ENCODE measurements at regions not wholly inside any gene's neighbourhood (a gene's known extent, or its start where the extent isn't known, plus 50 kb on each side); places are given as distances from the start of the nearest gene placed in this dataset.

DNA sequence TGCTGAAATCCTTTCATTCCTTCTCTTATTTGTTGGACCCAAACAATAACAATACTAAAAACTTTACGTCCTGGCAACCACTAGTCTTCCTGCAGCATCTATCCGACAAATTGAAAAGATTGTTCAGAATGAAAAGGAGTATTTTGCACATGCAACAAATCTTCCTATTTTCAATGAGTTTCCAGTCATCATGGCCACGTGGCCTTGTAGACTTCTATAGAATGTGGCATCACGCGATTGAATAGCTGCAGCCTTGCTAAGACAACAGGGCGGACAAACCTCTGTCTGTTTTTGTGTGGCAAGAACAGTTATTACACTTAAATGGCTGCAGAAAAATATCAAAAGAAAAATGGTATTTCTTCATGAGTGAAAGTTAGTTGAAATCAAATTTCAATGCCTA is 297.9 kb upstream of the LCORL start:
- intact Hi-C loops (cut with DNase I): no loop called here
- ATAC-seq (no peak), DNase-seq (no peak)

DNA sequence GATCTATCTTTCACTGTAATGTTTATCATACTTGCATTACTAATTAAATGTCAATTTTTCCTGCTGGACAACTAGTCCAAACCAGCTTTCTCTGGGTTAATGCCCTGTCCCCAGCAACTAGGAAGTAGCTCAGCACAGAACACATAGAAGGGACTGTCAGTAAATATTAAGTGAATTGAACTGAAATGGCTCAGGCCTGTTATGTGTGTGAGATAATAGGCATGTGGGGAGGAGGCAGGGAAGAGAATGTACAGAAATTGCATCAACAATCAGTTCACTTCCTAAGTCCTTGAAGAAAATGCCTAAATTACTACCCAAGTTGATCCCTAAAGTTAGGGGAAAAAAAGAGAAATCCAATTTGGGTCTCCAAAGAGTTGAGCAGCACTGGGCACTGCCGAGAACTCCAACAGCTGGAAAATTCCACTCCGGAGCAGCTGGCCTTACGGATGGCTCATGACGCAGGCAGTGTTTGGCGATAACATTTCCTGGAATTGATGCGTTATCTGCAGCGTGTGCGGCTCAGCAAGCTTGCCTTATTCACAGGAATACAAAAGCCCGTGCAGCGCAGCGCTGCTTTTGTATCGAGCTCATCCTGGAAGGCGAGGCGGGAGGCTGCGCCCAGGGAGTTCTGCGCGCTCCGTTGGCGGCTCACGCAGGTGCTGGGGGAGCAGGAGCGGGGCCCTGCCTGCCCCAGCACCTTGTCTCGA is 297.3 kb upstream of the LCORL start:
- ATAC-seq (peak; percentile 71 to 92), DNase-seq (peak; percentile 75)
- intact Hi-C loops (cut with DNase I): no loop called here

DNA sequence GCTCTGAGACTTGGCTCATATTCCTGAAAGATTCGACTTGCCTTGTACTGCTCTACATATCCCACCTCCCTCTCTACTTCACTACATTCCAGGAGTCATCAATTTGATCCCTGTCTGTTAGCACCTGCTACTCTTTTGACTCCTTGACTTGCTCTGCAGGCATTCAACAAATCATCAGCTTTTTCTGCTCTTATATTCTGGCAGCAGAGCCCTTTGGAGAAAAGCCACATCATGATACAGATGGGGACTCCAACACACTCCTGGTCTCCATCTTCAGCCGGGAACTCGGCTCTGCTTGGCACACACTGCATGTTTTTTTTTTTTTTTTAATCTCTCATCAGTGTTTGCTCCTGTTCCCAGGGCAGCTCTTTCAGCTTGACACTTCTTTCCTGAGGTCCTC is 293.2 kb upstream of the LCORL start:
- intact Hi-C loops (cut with DNase I): no loop called here
- DNase-seq (no peak), ATAC-seq (no peak)

DNA sequence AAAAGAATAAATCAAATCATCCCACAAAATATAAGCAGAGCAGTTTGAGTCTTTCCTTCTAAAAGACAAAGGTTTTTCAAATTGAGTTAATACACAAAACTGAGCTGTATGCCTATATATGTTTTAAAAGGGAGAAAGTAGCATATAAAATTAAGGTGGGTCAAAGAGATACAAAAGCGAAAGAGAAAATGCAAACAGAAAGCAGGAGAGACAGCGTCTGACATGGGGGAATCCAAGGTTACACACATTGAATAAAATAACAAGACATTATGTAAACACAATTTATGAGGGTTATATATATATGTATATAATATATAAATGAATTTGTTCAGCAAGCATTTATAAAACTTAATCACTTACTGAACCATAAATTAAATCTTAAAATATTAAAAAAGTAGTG is 276.1 kb upstream of the LCORL start:
- ATAC-seq (no peak), DNase-seq (no peak)
- intact Hi-C loops (cut with DNase I): no loop called here

DNA sequence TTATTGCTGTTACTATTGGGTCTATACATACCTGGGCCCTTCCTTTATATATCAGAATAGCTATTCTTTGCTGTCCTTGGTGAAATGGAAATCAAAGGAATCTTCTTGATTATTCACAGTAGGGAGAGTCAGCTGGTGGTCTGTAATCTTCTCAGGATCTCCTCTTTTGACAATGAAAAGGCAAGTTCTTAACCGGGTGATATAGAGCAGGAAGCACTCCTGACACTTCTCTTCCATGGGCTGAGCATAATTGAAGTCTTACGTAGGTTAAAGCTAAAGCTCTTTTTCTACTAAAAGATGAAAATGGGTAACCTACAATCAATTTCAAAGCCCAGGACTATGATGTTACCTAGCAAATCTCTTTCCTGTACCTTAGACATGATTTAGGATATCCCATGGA is 274.9 kb upstream of the LCORL start:
- ATAC-seq (no peak), DNase-seq (no peak)
- intact Hi-C loops (cut with DNase I): no loop called here

DNA sequence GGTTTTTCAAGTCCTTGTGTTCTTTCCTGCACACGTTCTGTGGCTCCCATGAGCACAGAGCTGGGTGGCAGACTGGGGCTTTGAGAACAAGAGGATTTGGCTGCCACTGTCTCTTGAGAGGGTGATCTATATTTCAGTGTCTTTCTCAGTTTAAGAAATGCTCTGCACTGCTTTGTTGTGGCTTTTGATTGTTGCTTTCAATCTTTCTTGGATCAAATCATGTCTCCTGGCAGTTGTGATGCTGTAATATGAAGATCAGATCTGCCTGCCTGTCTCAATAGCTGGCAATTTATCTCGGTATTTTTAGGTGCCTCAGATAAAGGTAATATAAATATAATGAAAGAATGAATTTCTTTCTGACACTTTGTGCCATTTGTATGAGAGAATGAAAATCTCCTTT is 273.3 kb upstream of the LCORL start:
- no peak for ATAC-seq
- no peak for DNase-seq

DNA sequence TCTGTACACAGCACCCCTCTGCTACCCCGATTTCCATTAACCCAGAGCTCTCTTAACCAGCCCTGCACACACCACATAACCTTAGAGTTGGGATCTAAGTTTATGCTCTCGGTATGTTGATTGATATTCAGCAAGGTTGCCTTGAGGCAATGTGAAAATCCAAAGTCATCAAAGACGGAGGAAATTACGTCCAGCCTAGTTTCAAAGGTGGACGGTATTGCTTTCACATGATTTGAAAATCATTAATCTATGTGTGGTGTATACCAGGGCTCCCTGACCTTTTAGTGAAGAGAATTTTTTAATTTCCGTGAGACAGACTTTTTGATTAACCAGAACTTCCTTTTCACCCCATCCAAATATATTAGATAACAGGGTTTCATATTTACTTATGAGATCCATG is 272.5 kb upstream of the LCORL start:
- intact Hi-C loops (cut with DNase I): no loop called here
- no peak for DNase-seq
- no peak for ATAC-seq

More for the DNA sequence above, 273.3 kb upstream of the LCORL start:
- intact Hi-C loops (cut with DNase I): no loop called here

DNA sequence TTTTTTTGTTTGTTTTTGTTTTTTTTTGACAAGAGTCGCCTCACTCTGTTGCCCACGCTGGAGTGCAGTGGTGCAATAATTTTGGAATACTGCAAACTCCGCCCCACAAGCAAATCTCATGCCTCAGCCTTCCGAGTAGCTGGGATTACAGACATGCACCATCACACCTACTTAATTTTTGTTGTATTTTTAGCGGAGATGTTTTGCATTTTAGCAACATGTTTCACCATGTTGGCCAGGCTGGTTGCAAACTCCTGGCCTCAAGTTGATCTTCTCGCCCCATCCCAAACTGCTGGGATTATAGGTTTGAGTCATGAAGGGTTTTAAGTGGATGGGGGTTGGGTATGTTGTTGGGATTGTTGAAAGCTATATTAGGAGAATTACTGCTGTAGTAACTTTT is 270.9 kb upstream of the LCORL start:
- no peak for ATAC-seq
- no peak for DNase-seq
- intact Hi-C loops (cut with DNase I): no loop called here

DNA sequence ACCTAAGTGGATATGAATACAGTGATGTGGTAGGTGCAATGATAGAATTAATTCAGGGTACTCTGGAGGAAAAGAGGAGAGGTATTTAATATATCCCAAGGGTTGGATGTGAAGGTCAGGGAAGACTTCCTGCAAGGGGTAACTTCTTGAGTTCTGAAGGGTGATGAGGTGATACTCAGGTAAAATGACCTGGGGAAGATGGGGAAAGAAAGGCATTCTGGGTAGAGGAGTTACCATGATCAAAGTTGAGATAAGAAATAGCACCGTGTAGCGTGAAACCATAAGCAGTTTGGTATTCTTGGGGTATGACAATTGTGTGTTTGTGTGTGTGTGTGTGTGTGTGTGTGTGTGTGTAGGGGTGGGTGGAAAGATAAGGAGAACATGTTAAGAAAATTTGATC is 270.4 kb upstream of the LCORL start:
- DNase-seq (no peak), ATAC-seq (no peak)
- intact Hi-C loops (cut with DNase I): no loop called here

DNA sequence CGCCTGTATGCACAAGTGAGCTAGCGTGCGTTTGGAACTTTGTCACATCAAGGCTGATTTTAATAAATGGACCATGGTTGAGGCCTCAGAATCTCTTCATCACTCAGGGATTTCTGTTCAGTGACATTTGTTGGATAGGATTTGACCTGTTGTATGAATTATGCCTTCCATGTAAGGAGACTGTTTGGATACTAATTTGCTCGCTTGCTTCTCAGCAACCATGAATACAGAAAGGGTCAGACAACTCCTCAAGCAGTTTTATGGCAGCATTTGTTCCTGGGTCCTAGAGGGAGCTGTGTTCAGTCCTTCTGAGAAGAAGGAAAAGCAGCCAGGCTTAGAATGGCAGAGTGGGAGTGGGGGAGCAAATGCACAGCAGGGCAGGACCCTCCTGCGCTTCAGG is 269.7 kb upstream of the LCORL start:
- ATAC-seq (no peak), DNase-seq (no peak)
- intact Hi-C loops (cut with DNase I): no loop called here

DNA sequence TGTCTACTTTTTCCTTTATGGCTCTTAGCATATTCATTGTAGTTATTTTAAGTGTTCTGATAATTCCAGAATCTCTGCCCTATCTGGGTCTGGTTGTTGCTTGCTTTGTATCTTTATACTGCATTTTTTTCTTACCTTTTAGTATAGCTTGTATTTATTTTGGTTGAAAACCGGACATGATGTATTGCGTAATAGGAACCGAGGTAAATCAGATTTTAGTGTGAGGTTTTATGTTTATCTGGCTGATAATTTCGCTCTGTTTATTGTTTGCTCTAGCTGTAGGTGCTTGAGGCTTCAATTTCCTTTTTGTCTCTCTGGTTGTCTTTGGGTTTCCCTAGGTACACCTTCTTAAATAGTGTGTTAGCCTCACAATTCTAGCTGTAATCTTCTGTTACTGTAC is 263.8 kb upstream of the LCORL start:
- ATAC-seq: no peak

DNA sequence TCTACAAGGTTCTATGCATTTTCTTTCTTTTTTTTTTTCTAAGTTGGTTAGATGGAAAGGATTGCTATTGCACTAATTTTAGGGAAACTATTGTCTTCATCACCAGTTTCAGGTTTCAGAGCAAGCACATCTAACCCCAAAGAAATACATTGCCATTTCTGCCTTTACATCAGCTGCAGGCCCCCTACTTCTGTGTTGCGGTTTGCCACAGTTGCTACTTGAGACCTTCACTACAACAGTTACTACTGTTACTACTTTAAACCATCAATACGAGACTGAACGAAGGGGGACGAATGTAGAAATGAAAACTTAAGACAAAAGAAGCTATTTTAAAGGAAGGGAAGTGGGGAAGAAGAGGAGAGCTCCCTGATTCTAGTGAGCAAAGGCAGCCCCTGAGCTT is 256.7 kb upstream of the LCORL start:
- intact Hi-C loops (cut with DNase I): no loop called here
- no peak for ATAC-seq
- DNase-seq: no peak

More for the DNA sequence above, 263.8 kb upstream of the LCORL start:
- intact Hi-C loops (cut with DNase I): no loop called here
- no peak for DNase-seq

DNA sequence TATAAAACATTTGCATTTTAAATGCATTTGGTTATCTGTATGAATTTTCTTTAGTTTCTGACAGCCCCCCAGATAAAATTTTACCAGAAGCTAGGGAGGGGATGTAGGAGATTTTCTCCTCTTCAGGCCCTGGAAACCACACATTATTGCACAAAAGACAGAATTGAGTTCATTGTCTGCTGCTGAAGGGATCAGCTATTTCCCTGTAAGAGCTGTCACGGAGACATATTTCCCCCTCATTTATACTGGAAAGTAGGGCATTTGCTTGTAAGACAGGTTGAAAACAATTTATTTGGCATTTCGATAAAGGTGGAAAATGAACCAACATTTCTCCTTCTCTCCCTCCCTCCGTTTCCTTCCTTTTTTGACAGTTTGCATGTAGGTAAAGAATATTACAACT is 241.3 kb upstream of the LCORL start:
- DNase-seq: no peak
- no peak for ATAC-seq
- intact Hi-C loops (cut with DNase I): no loop called here

DNA sequence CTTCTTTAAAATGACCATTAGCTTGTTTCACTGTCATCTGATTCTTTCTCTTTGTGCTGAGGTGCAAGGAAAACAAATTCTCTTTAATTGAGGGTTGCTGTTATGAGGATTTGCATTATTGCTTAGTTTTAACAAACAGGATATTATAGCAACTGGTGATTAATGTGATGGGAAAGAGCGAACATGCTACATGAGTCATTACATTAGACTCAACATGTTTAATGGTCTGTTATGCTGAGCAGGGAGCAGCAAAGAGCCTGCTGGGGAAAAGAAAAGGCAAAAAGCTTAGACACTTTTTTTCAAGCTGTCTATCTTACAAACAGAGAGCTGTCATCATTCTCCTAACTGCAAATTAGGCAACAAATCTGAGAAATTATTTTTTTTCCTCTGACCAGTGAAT is 230.5 kb upstream of the LCORL start:
- intact Hi-C loops (cut with DNase I): no loop called here
- DNase-seq (no peak), ATAC-seq (no peak)

DNA sequence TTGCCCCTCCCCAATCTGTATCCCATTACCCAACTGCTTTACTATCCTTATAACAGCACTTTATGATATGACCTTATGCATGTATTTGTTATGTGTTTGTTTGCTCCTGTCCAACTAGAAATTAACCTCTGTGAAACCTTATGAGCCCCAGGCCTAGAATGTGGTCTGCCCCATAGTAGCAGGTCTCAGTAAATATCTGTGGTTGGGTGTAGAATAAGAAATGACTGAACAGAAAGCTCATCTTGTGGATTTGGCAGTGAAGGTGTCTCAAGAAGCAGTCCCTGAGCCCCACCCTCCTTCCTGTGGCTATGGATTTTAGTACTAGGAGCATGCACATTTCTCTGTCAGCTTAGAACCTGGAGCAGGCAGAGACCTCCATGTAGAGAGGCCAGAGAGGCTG is 229.0 kb upstream of the LCORL start:
- ATAC-seq (no peak), DNase-seq (no peak)
- intact Hi-C loops (cut with DNase I): no loop called here

DNA sequence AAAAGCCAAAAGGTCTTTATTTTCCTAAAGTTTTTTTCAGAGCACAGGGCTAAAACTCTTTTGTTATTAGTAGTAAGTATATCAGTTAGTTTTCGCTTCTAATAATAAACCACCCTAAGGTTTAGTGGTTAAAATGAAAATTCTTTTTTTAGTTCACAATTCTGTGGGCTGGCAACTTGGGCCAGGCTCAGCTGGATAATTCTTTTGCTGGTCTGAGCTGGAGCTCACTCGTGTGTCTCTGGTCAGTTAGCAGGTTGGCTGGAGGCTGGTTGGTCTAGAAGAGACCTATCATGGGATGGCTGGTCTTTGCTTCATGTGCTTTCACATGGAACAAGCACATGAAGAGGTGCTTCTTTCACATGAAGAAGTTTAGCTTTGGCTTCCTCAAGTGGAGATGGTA is 227.1 kb upstream of the LCORL start:
- intact Hi-C loops (cut with DNase I): no loop called here
- no peak for ATAC-seq
- no peak for DNase-seq

DNA sequence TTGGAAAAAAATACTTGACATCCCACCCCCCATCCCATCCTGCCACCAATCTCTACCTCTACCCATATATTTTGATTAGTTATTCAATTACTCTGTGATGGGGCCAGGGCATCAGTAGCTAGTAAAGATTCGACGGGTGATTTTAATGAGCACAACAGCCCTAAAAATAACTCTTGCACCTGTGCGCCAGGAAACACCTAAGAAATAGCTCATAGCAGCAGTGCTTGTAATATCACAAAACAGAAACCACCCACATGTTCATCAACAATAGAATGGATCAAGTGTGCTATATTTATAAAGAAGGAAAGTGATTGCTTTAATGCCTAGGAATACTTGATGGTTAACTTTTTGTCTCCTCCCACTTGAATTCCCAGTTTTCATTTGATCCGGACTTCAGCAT is 225.6 kb upstream of the LCORL start:
- DNase-seq (no peak), ATAC-seq (no peak)
- intact Hi-C loops (cut with DNase I): no loop called here

DNA sequence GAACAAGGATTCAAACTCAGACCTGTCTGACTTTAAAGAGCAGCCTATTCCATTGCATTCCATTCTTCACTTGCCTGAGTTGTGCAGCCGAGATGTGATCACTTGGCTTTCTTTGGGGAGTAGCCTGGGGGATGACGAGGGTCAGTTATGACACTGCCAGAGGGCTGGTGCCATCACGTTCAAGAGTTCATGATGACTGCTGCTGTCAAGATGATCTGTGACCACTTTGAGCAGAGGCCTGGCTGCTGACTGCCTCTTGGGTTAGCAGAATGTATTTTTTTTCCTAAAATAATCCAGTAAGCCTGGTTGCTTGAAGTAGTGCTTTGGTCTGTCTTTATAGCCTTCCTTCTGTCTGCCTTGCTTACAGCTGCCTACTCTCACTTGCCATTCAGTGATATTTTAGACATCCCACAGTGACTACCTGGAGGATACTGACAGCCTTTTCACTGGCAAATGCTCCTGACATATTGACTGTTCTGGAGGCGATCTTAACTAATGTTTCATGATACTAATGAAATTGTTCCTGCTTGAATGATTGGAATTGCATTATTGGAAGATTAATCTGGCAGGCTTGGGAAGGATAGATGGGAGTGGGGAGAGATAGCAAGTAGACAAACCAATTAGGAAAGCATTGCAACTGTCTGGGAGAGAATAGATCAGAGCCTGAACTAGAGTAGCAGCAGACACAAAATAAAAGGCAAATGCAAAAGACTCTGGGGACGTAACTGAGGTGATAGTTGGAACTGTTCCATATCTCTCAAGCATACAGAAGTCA is 221.6 kb upstream of the LCORL start:
- ATAC-seq (no peak), DNase-seq (no peak)
- intact Hi-C loops (cut with DNase I): no loop called here

DNA sequence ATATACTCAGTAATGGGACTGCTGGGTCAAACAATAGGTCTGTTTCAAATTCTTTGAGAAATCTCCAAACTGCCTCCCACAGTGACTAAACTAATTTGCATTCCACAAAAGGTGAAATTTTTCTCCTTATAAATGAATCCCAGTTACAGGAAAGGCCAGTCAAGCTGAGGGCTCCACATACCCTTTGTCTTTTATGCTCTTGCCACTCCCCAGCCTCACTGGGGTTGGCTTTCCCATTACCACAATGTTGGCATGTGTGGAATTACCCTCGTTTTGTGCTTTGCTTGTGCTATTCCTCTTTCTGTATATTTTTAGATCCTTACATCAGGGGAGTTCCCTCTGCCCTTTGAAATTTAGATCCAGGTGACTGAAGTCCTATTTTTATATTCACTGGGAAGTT is 220.2 kb upstream of the LCORL start:
- no peak for DNase-seq
- intact Hi-C loops (cut with DNase I): no loop called here
- ATAC-seq: no peak

DNA sequence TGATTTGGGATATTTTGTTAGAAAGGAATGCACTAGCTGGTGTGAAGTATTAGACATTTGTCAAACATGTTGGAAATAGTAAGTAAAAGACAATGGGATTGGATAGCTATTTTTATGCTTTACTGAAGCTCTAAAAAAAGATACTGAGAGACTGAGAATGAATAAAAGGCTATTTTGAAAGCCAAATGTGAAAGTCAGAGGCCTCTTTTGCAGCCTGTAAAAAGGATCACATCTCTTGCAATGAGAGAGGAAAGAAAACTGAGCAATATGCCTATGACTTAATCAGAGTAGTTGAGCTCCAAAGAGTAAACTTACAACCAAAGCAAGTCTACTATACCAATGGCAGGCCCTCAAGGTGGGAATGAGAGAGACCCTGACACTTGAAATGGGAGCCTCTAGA is 212.6 kb upstream of the LCORL start:
- ATAC-seq (no peak), DNase-seq (no peak)
- intact Hi-C loops (cut with DNase I): no loop called here

DNA sequence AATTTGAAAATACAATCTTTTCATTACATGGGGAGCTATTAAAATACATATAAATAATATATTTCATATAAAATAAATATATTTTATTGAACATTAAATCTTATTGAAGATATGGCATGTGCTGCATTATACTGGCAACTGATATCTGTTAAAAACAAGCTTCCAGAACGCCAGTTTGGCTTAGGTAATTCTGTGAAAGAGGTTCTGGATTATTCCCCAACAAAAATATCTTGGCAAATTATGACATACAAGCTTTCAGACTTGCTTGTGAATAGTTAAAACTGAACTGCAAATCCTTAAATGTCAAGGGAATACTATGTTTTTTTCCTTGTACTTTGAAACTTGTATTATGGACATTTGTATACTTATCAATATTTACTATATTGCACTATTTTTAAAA is 210.2 kb upstream of the LCORL start:
- ATAC-seq: no peak
- intact Hi-C loops (cut with DNase I): no loop called here
- no peak for DNase-seq
